ENCODE measurements at regions not wholly inside any gene's neighbourhood (a gene's known extent, or its start where the extent isn't known, plus 50 kb on each side); places are given as distances from the start of the nearest gene placed in this dataset.

- TF ChIP-seq CTCF (IDR thresholded peaks at IDR 0.05; ENCODE audit: low read length) = no peak
- no peak for TF ChIP-seq EZH2 (IDR thresholded peaks at IDR 0.05; ENCODE audit: borderline replicate concordance, low read length)
These were observed 419.5 kb upstream of the TENM4 start for GRCh38 chr11:79860336-79860735.

Data from OCI-LY1 (cell line).